ENCODE measurements at regions not wholly inside any gene's neighbourhood (a gene's known extent, or its start where the extent isn't known, plus 50 kb on each side); places are given as distances from the start of the nearest gene placed in this dataset.

GRCh38 chr7:137078781-137079180 is 210.3 kb downstream of the CHRM2 start:
- TF ChIP-seq CTCF (IDR thresholded peaks at IDR 0.05 in 4 of 5, conservative IDR thresholded peaks at IDR 0.05 in 1 of 5), result no peak
- TF ChIP-seq POLR2A (IDR thresholded peaks at IDR 0.05), result no peak
